Lower lobe of right lung (tissue), 2 donors: ENCODE measurements at regions not wholly inside any gene's neighbourhood (a gene's known extent, or its start where the extent isn't known, plus 50 kb on each side); places are given as distances from the start of the nearest gene placed in this dataset.

Experiments used
- ATAC-seq, 2 donors: fragments of 200-7000 bp; cut with Tn5 transposase; one replicate each; pipeline ENCODE4 v1.9.1; 2020 to 2022; ENCODE audit warnings: mild to moderate bottlenecking in 2 of 2, moderate library complexity in 2 of 2
- DNase-seq: peaks from one replicate; pipeline ENCODE4 v3.0.0-alpha.2; 2020
- H3K27ac ChIP-seq: fragments of 200-600 bp; one replicate; pipeline ENCODE4 v1.8.0; 2022
- H3K27me3 ChIP-seq: fragments of 200-600 bp; one replicate; pipeline ENCODE4 v1.8.0; 2022; ENCODE audit warnings: low read depth
- H3K36me3 ChIP-seq: fragments of 200-600 bp; one replicate; pipeline ENCODE4 v1.8.0; 2022; ENCODE audit warnings: mild to moderate bottlenecking
- H3K4me1 ChIP-seq: fragments of 200-600 bp; one replicate; pipeline ENCODE4 v1.8.0; 2022
- H3K4me3 ChIP-seq: fragments of 200-600 bp; one replicate; pipeline ENCODE4 v1.8.0; 2022; ENCODE audit warnings: mild to moderate bottlenecking
- H3K9me3 ChIP-seq: fragments of 200-600 bp; one replicate; pipeline ENCODE4 v1.8.0; 2022
- intact Hi-C: fragments of 100-400 bp; cut with DNase I; formaldehyde crosslinking; loops from one replicate; pipeline ENCODE4 v1.11.0; 2022
- TF ChIP-seq, protein P1 (sequence below): fragments of 200-600 bp; IDR thresholded peaks from one replicate; pipeline ENCODE4 v1.8.0; 2022; ENCODE audit warnings: antibody characterized with exemption, mild to moderate bottlenecking
- donor health status: DM: no; HTN: yes; CAD: no; lungs with severe emphysema.

DNA sequence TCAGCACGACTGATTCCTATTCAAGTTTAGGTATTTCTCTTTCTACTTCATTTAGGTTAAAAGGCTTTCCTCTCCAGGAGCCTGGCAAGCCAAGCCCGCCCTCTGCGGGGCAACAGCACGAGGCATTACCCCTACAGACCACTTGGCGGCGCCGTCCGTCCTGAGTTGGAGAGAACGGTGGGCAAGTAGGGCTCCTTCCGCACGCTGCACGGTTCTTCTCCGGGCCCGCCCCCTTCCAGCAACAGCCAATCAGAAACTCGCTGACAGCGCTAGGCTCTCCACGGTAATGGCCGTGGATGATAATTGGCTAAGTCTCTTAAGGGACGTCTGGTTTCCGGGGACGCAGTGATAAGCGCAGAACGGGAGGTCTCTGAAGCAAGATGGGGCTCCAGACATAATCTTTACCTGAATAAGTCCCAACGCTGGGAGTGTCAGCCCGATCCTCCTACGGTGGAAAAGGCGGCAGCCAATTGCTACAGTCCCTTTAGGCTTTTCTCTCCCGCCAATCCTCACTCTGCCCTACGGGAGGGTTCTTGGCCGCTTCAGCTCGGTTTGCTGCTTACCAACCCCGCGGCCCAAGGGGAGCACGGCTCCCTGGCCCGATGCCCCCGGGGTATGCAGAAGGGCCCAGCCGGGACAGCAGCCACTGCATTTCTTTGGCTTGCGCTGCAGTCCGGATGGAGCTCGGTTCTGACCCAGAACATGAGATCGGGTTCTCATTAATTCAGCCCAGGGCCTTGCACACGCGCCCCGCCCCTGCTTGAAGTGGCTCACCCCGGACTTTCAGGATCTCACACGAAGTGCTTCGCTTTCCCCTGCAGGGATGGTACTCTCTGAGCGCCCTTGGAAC is 206.9 kb upstream of the PKDCC start:
- ATAC-seq, result peak; percentile 100
- TF ChIP-seq, protein P1, sequence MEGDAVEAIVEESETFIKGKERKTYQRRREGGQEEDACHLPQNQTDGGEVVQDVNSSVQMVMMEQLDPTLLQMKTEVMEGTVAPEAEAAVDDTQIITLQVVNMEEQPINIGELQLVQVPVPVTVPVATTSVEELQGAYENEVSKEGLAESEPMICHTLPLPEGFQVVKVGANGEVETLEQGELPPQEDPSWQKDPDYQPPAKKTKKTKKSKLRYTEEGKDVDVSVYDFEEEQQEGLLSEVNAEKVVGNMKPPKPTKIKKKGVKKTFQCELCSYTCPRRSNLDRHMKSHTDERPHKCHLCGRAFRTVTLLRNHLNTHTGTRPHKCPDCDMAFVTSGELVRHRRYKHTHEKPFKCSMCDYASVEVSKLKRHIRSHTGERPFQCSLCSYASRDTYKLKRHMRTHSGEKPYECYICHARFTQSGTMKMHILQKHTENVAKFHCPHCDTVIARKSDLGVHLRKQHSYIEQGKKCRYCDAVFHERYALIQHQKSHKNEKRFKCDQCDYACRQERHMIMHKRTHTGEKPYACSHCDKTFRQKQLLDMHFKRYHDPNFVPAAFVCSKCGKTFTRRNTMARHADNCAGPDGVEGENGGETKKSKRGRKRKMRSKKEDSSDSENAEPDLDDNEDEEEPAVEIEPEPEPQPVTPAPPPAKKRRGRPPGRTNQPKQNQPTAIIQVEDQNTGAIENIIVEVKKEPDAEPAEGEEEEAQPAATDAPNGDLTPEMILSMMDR, result peak; percentile 96
- Histone ChIP-seq H3K27me3 (peaks cover 10% of the 10 kb centered on the region), H3K27ac (peak overlapping the region; percentile 88), H3K36me3 (no peaks in the 10 kb centered on the region), H3K4me3 (peak overlapping the region; percentile 80), H3K4me1 (peaks cover 14% of the 10 kb centered on the region), H3K9me3 (no peaks in the 10 kb centered on the region)
- intact Hi-C loops, result no loop called here
- DNase-seq, result peak; percentile 97

DNA sequence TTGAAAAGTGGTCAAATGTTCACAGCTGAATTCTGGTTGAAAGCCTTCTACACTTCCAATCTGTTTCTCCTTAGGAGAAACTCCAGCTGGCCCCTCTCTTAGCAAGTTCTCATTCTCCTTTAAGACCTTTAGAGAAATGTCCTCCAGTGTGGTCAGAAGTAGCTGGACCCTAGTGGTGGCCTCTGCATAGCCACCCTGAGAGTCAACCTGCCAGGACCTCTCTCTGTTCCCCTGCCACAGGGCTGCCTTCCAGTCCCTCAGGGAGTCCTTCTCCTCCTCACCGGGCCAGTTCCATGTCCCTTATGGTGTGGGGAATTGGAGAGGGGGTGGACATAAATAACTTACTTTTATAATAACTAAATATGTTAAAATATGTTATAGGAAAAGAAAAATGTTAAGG is 200.9 kb upstream of the PKDCC start:
- DNase-seq, result no peak
- Histone ChIP-seq H3K36me3 (no peaks in the 10 kb centered on the region), H3K4me3 (no peak overlapping the region), H3K27ac (no peak overlapping the region), H3K4me1 (peaks cover under 1% of the 10 kb centered on the region), H3K9me3 (no peaks in the 10 kb centered on the region), H3K27me3 (peaks cover 13% of the 10 kb centered on the region)
- intact Hi-C loops, result no loop called here
- TF ChIP-seq, protein P1, result no peak
- no peak for ATAC-seq

DNA sequence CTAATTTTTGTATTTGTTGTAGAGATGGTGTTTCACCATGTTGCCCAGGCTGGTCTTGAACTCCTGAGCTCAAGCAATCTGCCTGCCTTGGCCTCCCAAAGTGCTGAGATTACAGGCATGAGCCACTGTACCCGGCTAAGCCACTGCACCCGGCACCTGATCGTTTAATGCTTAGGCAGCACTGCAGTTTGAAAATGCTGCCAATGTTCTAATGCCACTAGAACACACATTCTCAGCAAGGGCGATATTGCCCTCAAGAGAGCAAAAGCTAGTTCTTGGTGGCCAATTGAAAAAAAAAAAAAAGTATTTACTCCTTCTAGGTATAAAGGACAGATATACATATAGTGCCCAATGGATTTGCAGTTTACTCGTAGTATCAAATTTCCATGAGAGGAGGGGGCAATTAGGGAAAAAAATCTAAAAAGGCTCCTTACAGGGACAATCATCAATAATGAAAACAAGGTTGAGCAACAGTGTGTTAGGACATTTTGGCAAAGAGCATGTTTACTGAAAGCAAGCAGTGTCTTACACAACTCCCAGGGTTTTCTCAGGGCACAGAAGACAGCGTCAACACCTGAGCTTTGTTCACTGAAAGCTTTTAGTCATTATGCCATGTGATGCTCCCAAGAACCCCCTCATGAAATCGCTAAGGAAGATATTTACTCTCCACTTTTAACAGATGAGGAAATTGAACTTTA is 199.9 kb upstream of the PKDCC start:
- ATAC-seq (peak; percentile 73 to 85), DNase-seq (no peak)
- intact Hi-C loops, result no loop called here

DNA sequence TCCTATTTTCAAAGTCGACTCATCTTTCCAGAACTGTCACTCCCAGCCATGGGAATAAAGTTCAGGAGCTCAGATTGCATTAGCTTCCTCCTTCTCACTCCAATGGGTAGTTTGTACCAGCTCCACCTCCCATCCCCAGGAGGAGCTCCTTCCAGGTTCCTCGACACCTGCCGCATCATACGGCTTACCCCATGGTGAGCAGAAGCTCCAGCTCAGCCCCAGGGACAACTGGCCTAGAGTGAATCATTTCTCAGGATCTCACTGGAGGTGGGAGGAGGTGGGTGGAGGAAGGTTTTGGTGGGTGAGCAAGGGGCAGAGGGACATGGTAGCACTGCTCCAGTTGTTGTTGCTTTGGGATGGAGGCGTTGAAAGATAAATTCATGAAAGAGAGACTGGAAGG is 196.3 kb upstream of the PKDCC start:
- TF ChIP-seq, protein P1, result no peak
- Histone ChIP-seq H3K4me1 (no peaks in the 10 kb centered on the region), H3K9me3 (no peaks in the 10 kb centered on the region), H3K27me3 (peaks cover 3% of the 10 kb centered on the region), H3K27ac (no peak overlapping the region), H3K4me3 (no peak overlapping the region), H3K36me3 (no peaks in the 10 kb centered on the region)
- DNase-seq, result no peak
- ATAC-seq, result no peak
- intact Hi-C loops, result loop anchor here (10.0 kb wide), 1 partner anchor 233 kb away; no protein-coding TSS in a partner anchor

More for the DNA sequence above, 199.9 kb upstream of the PKDCC start:
- no peaks in the 10 kb centered on the region for H3K9me3 ChIP-seq
- H3K4me1 ChIP-seq, result no peaks in the 10 kb centered on the region
- H3K36me3 ChIP-seq, result no peaks in the 10 kb centered on the region
- H3K27ac ChIP-seq, result no peak overlapping the region
- TF ChIP-seq, protein P1, result no peak
- H3K4me3 ChIP-seq, result no peak overlapping the region
- H3K27me3 ChIP-seq, result peaks cover 13% of the 10 kb centered on the region

DNA sequence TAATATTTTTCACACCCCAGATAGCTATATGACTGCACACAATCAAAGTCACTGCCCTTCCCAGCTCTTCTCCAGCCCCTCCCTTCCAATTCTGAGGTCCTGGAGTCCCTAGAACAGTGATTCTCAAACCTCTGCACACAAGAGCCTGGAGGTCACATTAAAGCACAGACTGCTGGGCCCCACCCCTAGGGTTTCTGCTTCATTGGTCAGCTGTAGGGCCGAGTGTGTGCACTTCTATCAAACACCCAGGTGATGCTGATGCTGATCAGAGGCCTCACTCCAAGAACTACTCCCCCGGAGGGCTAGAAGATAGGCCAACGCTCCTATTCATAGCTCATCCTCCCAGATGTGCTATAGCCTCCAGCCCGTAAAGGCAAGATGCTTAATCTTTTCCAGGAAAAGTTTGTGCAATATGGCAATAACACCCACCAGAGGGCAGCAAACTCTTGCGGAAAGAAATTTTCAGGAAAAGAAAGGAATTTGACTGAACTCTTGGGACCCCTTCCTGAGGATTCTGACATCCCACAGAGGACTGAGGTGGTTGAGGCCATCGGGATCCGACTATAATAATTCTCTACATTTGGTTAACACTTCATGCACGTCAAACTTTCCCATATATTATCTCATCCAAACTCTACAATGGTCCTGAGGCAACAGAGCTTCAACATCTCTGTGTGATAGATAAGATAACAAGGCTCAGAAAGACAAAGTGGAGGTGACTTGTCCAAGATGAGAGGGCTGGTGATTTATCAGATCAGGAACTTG is 194.2 kb upstream of the PKDCC start:
- no peak for DNase-seq
- H3K9me3 ChIP-seq, result no peaks in the 10 kb centered on the region
- no peak overlapping the region for H3K27ac ChIP-seq
- TF ChIP-seq, protein P1, result peak; percentile 76
- peak in 1 of 2 donors; percentile 51 for ATAC-seq
- no peaks in the 10 kb centered on the region for H3K36me3 ChIP-seq
- no peaks in the 10 kb centered on the region for H3K4me1 ChIP-seq
- intact Hi-C loops, result loop anchor here (10.0 kb wide), 1 partner anchor 231 kb away; no protein-coding TSS in a partner anchor
- H3K4me3 ChIP-seq, result no peak overlapping the region
- H3K27me3 ChIP-seq, result no peaks in the 10 kb centered on the region
